Epithelial cell of esophagus (primary cell): ENCODE measurements at regions not wholly inside any gene's neighbourhood (a gene's known extent, or its start where the extent isn't known, plus 50 kb on each side); places are given as distances from the start of the nearest gene placed in this dataset.

Experiments
- DNase-seq: peaks from one replicate; pipeline ENCODE4 v3.0.0; 2010; ENCODE audit warnings: low read depth
- H3K4me3 ChIP-seq: 2 replicates; pipeline ENCODE4 v1.5.1; 2011; ENCODE audit warnings: mild to moderate bottlenecking, low read length, control low read depth
- TF ChIP-seq, protein P1 (sequence below): IDR thresholded peaks from 2 replicates; pipeline ENCODE4 v1.5.1; 2011; ENCODE audit warnings: low read depth, mild to moderate bottlenecking, low read length, control low read depth, inconsistent platforms; ENCODE audit not compliant: insufficient read depth; ENCODE audit errors: missing control alignments

DNA sequence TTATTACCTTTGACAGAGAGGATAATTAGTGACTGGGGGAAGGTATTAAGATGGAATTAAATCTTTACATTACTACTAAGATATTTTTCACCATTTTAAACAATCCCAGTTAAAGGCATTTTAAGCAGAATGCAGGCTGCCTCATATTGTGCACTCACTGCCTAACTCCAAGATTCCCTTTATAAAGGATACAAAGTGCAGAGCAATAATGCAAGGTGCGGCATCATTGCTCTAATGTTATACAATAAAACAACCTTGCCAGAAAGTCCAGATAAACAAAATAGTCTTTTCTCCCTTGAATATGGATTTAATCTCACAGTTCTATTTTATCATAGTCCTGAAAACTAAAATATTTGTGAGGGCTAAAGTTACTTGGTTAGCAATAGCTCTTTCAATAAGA, 1031.6 kb upstream of the SEMA6D start:
- DNase-seq, result no peak
- no peak overlapping the region for H3K4me3 ChIP-seq
- TF ChIP-seq, protein P1, sequence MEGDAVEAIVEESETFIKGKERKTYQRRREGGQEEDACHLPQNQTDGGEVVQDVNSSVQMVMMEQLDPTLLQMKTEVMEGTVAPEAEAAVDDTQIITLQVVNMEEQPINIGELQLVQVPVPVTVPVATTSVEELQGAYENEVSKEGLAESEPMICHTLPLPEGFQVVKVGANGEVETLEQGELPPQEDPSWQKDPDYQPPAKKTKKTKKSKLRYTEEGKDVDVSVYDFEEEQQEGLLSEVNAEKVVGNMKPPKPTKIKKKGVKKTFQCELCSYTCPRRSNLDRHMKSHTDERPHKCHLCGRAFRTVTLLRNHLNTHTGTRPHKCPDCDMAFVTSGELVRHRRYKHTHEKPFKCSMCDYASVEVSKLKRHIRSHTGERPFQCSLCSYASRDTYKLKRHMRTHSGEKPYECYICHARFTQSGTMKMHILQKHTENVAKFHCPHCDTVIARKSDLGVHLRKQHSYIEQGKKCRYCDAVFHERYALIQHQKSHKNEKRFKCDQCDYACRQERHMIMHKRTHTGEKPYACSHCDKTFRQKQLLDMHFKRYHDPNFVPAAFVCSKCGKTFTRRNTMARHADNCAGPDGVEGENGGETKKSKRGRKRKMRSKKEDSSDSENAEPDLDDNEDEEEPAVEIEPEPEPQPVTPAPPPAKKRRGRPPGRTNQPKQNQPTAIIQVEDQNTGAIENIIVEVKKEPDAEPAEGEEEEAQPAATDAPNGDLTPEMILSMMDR, result no peak

DNA sequence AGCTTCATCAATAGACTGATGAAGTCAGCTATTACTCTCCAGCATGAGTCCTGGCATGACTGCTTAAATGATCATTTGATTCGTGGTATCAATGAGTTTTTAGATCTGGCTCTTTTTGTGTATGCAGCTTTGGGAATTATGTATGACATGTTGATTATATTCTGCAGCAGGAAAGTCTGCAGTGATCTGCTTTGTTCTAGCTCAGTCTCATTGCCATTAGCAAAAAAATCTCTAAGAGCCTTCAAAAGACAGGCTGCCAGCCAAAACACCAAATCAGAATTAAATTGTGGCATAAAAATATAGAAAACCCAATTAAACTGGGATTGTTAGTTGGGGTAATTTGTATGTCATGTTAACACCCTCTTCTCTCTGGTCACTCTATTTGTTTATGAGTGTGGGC, 1021.0 kb upstream of the SEMA6D start:
- no peak overlapping the region for H3K4me3 ChIP-seq
- DNase-seq, result no peak
- TF ChIP-seq, protein P1, result no peak

DNA sequence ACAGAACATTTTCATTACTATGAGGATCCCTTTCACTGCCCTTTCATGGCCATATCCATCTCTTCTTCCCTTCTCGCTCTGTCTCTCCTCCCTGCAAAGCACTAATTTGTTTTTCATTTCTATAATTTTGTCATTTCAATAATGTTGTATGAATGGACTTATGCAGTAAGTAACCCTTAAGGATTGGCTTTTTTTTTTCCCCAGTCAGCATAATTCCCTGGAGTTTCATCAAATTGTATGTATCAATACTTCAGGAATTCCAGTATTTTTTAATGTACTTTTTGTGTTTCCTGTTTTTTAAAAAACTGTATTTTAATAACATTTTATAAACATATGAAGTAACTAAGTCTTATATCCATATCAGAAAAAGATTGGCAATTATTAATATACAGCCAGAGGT, 1016.0 kb upstream of the SEMA6D start:
- TF ChIP-seq, protein P1, result no peak
- no peak for DNase-seq
- no peak overlapping the region for H3K4me3 ChIP-seq

DNA sequence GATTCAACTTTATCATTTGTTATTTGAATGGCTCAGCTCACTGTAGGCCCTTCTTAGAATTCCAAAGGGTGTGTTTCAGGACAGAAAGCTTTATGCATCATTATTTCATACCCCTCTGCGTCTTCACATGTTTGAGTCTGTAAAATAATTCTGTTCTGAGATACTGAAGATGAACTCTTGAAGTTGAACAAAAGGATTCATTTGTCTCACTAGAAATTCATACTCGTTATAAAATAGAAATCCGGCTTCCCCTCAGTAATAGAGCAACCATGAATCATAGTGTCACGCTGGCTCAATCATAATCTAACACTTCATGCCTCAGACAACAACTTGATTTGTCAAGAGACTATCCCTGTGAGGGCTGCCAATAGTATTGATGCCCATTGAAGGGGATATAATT, 1015.4 kb upstream of the SEMA6D start:
- no peak overlapping the region for H3K4me3 ChIP-seq
- DNase-seq, result no peak
- TF ChIP-seq, protein P1, result no peak

DNA sequence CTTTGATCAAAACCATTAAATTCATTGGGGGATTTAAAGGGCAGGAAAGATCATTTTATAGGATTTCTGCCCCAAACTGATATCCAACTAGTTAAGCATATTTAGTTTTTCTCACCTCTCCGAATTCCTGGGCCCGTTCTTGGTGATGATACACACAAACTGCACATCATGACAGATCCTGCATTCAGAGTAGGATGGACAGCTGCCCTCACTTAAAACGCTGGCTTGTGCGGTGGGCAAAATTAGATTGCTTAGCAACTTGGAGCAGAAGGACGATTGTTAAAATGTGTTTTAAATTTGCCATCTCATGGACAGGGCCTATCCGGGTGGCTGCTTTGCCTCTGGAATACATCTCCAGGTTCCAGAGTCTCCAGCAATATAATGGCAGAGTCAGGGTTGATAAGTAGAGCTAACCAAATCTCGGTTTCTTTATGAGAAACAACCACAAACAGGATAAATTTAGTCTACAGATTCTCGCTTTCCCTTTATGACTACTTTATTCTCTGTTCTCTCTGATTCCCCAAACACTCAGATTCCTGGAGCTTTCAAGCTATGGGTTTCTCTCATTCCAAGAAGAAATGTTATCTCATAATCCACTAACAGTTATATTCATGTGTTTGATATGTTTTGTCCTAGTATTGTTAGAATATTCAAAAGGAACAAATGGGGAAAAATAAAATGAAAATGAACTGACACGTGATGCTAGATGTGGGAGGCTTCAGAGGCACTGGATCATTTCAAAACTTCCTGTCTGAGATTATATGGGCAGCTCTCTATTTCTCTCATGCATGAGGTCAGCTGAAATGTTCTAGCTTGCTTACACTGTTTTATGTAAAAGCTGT, 1014.1 kb upstream of the SEMA6D start:
- H3K4me3 ChIP-seq, result no peak overlapping the region
- TF ChIP-seq, protein P1, result no peak
- no peak for DNase-seq

DNA sequence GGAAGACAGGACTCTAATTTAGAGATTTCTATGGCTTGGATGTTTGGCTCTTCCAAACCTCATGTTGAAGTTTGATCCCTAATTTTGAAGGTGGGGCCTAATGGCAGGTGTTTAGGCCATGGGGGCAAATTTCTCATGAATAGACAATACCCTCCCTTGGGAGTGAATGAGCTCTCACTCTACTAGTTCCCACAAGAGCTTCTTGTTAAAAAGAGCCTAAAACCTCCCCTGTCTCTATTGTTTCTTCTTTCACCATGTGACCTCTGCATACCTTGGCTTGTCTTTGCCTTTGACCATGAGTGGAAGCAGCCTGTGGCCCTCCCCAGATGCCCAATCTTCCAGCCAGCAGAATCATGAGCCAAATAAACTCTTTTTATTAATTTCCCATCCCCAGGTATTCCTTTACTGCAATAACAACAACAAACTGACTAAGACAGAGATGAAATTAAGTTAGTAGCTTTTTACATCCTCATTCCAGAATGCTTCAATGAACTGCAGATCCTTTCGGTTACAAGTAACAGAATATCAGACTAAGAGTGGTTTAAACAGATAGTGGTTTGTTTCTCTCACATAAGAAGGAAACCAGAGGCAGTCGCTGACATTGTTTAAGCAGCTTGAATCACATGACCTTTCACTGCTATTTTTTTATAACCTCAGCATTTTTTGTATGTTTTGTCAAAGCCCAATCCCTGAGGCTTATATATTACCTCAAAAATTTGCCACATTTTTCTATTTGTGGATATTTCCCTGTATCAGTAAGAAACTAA, 1013.3 kb upstream of the SEMA6D start:
- H3K4me3 ChIP-seq, result no peak overlapping the region
- DNase-seq, result no peak
- TF ChIP-seq, protein P1, result no peak
